Esophagus muscularis mucosa (tissue), 4 donors: ENCODE measurements at regions not wholly inside any gene's neighbourhood (a gene's known extent, or its start where the extent isn't known, plus 50 kb on each side); places are given as distances from the start of the nearest gene placed in this dataset.

ENCODE experiments used
- EP300 ChIP-seq: sonication (generic); formaldehyde crosslinking; IDR thresholded peaks from one replicate; pipeline ENCODE4 v1.6.1; 2017; ENCODE audit warnings: antibody characterized with exemption
- POLR2A ChIP-seq: fragments of 450-650 bp; IDR thresholded peaks from one replicate; pipeline ENCODE4 v1.6.1; 2017; ENCODE audit warnings: antibody characterized with exemption, moderate library complexity, mild to moderate bottlenecking, low read depth
- POLR2AphosphoS5 ChIP-seq, 2 donors: sonication (generic); formaldehyde crosslinking; IDR thresholded peaks; one replicate each; pipeline ENCODE4 v1.6.1; 2017; ENCODE audit warnings: antibody characterized with exemption in 2 of 2
- TF ChIP-seq, protein P1 (sequence below), 3 experiments: fragments of 200-600 bp in 2 of 3; fragments of 450-650 bp in 1 of 3; sonication (generic) in 2 of 3; IDR thresholded peaks; one replicate each; pipeline ENCODE4 v1.5.1; 2017 to 2019; ENCODE audit warnings: antibody characterized with exemption in 3 of 3, mild to moderate bottlenecking in 2 of 3, moderate library complexity in 1 of 3

DNA sequence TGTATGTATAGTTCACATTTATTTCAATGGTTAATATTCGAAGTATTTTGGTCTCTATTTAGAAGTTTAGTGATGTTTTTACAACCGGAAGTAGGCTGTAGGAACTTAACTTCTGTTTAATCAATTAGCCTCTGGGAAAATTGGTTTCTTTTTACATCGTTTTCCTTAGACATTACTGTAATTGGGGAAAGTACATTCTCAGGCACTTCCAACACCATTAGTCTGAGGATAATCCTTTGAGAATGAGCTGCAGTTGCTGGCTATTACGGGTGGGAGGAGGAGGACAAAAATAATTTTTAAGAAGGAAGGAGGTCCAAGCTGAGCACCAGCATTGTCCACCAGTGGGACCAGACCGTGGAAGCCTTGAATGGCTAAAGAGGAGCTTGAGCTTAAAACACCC, 70.4 kb upstream of the ST3GAL5 start:
- TF ChIP-seq, protein P1, sequence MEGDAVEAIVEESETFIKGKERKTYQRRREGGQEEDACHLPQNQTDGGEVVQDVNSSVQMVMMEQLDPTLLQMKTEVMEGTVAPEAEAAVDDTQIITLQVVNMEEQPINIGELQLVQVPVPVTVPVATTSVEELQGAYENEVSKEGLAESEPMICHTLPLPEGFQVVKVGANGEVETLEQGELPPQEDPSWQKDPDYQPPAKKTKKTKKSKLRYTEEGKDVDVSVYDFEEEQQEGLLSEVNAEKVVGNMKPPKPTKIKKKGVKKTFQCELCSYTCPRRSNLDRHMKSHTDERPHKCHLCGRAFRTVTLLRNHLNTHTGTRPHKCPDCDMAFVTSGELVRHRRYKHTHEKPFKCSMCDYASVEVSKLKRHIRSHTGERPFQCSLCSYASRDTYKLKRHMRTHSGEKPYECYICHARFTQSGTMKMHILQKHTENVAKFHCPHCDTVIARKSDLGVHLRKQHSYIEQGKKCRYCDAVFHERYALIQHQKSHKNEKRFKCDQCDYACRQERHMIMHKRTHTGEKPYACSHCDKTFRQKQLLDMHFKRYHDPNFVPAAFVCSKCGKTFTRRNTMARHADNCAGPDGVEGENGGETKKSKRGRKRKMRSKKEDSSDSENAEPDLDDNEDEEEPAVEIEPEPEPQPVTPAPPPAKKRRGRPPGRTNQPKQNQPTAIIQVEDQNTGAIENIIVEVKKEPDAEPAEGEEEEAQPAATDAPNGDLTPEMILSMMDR (IDR thresholded peaks at IDR 0.05): no peak
- TF ChIP-seq POLR2A (no peak), POLR2AphosphoS5 (IDR thresholded peaks at IDR 0.05) (no peak), EP300 (no peak)
